GM12878 (cell line): ENCODE measurements at regions not wholly inside any gene's neighbourhood (a gene's known extent, or its start where the extent isn't known, plus 50 kb on each side); places are given as distances from the start of the nearest gene placed in this dataset.

Experiments
- ATAC-seq: fragments of 200-7000 bp; cut with Tn5 transposase; 3 replicates; pipeline ENCODE4 v1.9.1; 2020; ENCODE audit warnings: mild to moderate bottlenecking, moderate library complexity
- BruUV-seq: library from RNA; stranded (reverse); fragments of 400-500 nt; replicated peaks from 2 replicates; lab custom pipeline; 2021; lab: Mats Ljungman, UMichigan
- CTCF ChIA-PET: fragments of 300-600 bp; sonication (Branson Sonifier 250); formaldehyde crosslinking; extraction: SDS; loops from one replicate; lab custom pipeline; 2021; ENCODE audit warnings: inconsistent platforms; lab: Yijun Ruan, JAX
- POLR2A ChIA-PET: fragments of 350-600 bp; formaldehyde crosslinking; extraction: SDS; loops from one replicate; lab custom pipeline; 2021; ENCODE audit warnings: inconsistent platforms; lab: Charles Lee
- RAD21 ChIA-PET: fragments of 300-600 bp; sonication (Branson Sonifier 250); formaldehyde crosslinking; loops from one replicate; lab custom pipeline; 2023; ENCODE audit warnings: antibody characterized with exemption; ENCODE audit not compliant: unreplicated experiment; lab: Charles Lee
- SMC1A ChIA-PET: fragments of 300-600 bp; sonication (Branson Sonifier 250); formaldehyde crosslinking; loops from one replicate; lab custom pipeline; 2023; ENCODE audit not compliant: unreplicated experiment, uncharacterized antibody; lab: Charles Lee
- DNase-seq: peaks from one replicate; pipeline ENCODE4 v3.0.0-alpha.2; 2011; ENCODE audit warnings: low read depth, low spot score
- FAIRE-seq: peaks from 3 replicates; lab custom pipeline; 2011; peaks lifted over from hg19 to GRCh38; lab: Jason Lieb, UNC
- H2AFZ ChIP-seq: 2 replicates; pipeline ENCODE4 v1.6.0; 2011; ENCODE audit warnings: low read depth, low read length, control low read depth; ENCODE audit not compliant: control insufficient read depth
- H3K27ac ChIP-seq: 2 replicates; pipeline ENCODE4 v1.5.1; 2011; ENCODE audit warnings: control low read depth; ENCODE audit not compliant: control insufficient read depth, insufficient read depth
- H3K27me3 ChIP-seq, 2 experiments: replicated peaks in 1 of 2; 2 replicates each; pipeline versions ENCODE4 v1.6.0 to v1.6.1; 2011; ENCODE audit warnings: low read length in 1 of 2; ENCODE audit not compliant: control insufficient read depth in 2 of 2, insufficient read depth in 2 of 2
- H3K36me3 ChIP-seq, 2 experiments: 2 replicates each; pipeline ENCODE4 v1.5.1; 2011; ENCODE audit warnings: low read length in 1 of 2; ENCODE audit not compliant: control insufficient read depth in 2 of 2, insufficient read depth in 2 of 2
- H3K4me1 ChIP-seq: 2 replicates; pipeline ENCODE4 v1.6.1; 2011; ENCODE audit warnings: mild to moderate bottlenecking, low read length, moderate library complexity, mixed read lengths; ENCODE audit not compliant: control insufficient read depth, insufficient read depth
- H3K4me2 ChIP-seq: 2 replicates; pipeline ENCODE4 v1.6.0; 2011; ENCODE audit warnings: control low read depth; ENCODE audit not compliant: control insufficient read depth, insufficient read depth
- H3K4me3 ChIP-seq: fragments of 200-600 bp; sonication (generic); 2 replicates; pipeline ENCODE4 v1.5.1; 2016
- H3K79me2 ChIP-seq: 2 replicates; pipeline ENCODE4 v1.6.0; 2011; ENCODE audit warnings: low read length; ENCODE audit not compliant: control insufficient read depth, insufficient read depth
- H3K9ac ChIP-seq: 2 replicates; pipeline ENCODE4 v1.8.0; 2011; ENCODE audit warnings: low read length, control low read depth, mixed read lengths; ENCODE audit not compliant: control insufficient read depth, insufficient read depth
- H3K9me3 ChIP-seq: replicated peaks from 3 replicates; pipeline ENCODE4 v1.5.1; 2011; ENCODE audit warnings: mild to moderate bottlenecking, low read length; ENCODE audit not compliant: control insufficient read depth, insufficient read depth
- H4K20me1 ChIP-seq: 2 replicates; pipeline ENCODE4 v1.6.0; 2011; ENCODE audit not compliant: control insufficient read depth, insufficient read depth
- ATF2 ChIP-seq: IDR thresholded peaks from 2 replicates; pipeline ENCODE4 v1.6.1; 2012; ENCODE audit warnings: low read length, inconsistent platforms
- BCL3 ChIP-seq: IDR thresholded peaks from 2 replicates; pipeline ENCODE4 v1.6.1; 2011; ENCODE audit warnings: borderline replicate concordance, low read depth, mild to moderate bottlenecking, moderate library complexity, low read length; ENCODE audit not compliant: insufficient read depth, poor library complexity, severe bottlenecking
- CBX3 ChIP-seq: fragments of 200-600 bp; sonication (generic); IDR thresholded peaks from 2 replicates; pipeline ENCODE4 v1.6.1; 2016; ENCODE audit warnings: low read depth, borderline replicate concordance
- E2F8 ChIP-seq: fragments of 450-650 bp; IDR thresholded peaks from 2 replicates; pipeline ENCODE4 v1.6.1; 2018; ENCODE audit warnings: mild to moderate bottlenecking, low read depth, moderate library complexity; ENCODE audit not compliant: partially characterized antibody
- GATAD2B ChIP-seq: fragments of 450-650 bp; conservative IDR thresholded peaks from 2 replicates; pipeline ENCODE4 v1.6.1; 2017; ENCODE audit warnings: low read depth, mild to moderate bottlenecking, moderate library complexity
- KDM1A ChIP-seq: fragments of 200-600 bp; sonication (generic); IDR thresholded peaks from 2 replicates; pipeline ENCODE4 v1.6.1; 2016; ENCODE audit warnings: borderline replicate concordance
- NFYA ChIP-seq: IDR thresholded peaks from 2 replicates; pipeline ENCODE4 v1.6.1; 2011; ENCODE audit warnings: low read depth, mild to moderate bottlenecking, low read length, improper control_type of control experiment, borderline replicate concordance
- SIN3A ChIP-seq: IDR thresholded peaks from 2 replicates; pipeline ENCODE4 v1.6.1; 2012; ENCODE audit warnings: low read depth, low read length, improper control_type of control experiment
- ZNF24 ChIP-seq: fragments of 450-650 bp; IDR thresholded peaks from 2 replicates; pipeline ENCODE4 v1.6.1; 2017; ENCODE audit warnings: antibody characterized with exemption, mild to moderate bottlenecking
- WGBS: methylation state at CpG from one replicate; pipeline ENCODE4 v1.1.6; 2016; ENCODE audit warnings: low lambda C conversion rate; ENCODE audit not compliant: insufficient replicate concordance, insufficient coverage; ENCODE audit errors: missing lambda C conversion rate; 5-methylcytosine and 5-hydroxymethylcytosine counted together
- in situ Hi-C: fragments of 300-500 bp; cut with MboI; formaldehyde crosslinking; loops from 9 replicates; pipeline ENCODE4 v1.14.3; 2018; ENCODE audit warnings: mixed read lengths
- intact Hi-C: fragments of 100-400 bp; cut with micrococcal nuclease; formaldehyde crosslinking; loops from one replicate; pipeline ENCODE4 v1.14.2; 2022; ENCODE audit not compliant: unreplicated experiment
- TF ChIP-seq, protein P1 (sequence below): fragments of 450-650 bp; IDR thresholded peaks from 2 replicates; pipeline ENCODE4 v1.6.1; 2014; ENCODE audit warnings: mild to moderate bottlenecking
- TF ChIP-seq, protein P2 (sequence below): IDR thresholded peaks from 2 replicates; pipeline ENCODE4 v1.6.1; 2012; ENCODE audit warnings: low read depth, low read length, improper control_type of control experiment

- 1% methylated on average over 3 of the region's 3 CpGs for WGBS
Observed at GRCh38 chr3:132261506-132261905, 55.7 kb upstream of the ACP3 start.

DNA sequence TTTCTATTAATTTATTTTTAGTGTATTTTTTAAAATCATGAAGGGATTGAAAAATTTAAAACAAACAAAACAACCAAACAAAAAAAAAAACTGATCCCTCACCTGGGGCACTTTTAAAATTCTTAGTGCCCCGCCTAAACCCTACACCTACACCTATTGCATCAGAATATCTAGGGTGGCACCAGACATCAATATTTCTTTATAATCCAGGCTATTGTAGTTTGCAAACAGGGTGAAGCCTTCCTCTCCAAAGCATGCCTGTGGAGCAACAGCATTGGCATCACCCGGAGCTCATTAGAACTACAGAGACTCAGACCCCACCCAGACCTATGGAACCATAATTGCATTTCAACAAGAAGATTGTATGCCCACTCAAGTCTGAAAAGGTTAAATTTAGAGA lies 54.9 kb upstream of the ACP3 start:
- in situ Hi-C loops (no loop called here), intact Hi-C loops (no loop called here)
- Histone ChIP-seq H4K20me1 (no peaks in the 10 kb centered on the region), H3K27me3 (no peaks in the 10 kb centered on the region; a peak in 1 of 4 replicates), H3K27ac (no peak overlapping the region), H3K79me2 (no peaks in the 10 kb centered on the region), H3K4me2 (no peak overlapping the region), H3K36me3 (no peaks in the 10 kb centered on the region), H3K9ac (no peak overlapping the region), H2AFZ (no peak overlapping the region), H3K4me3 (no peak overlapping the region), H3K4me1 (no peaks in the 10 kb centered on the region), H3K9me3 (no peaks in the 10 kb centered on the region)
- CTCF ChIA-PET, result no interaction called here
- no peak for DNase-seq
- WGBS, result 92% methylated on average over 2 of the region's 2 CpGs
- no peak for ATAC-seq
- SMC1A ChIA-PET, result interaction anchor here (1.1 kb wide), 1 partner anchor 80 kb away, joined by 3 read pairs; no protein-coding TSS in a partner anchor
- POLR2A ChIA-PET, result no interaction called here
- no TSS peak for BruUV-seq
- no peak for FAIRE-seq
- RAD21 ChIA-PET, result no interaction called here
- TF ChIP-seq BCL3, result no peak
- no peak for TF ChIP-seq ATF2
- TF ChIP-seq E2F8, result no peak

More at GRCh38 chr3:132261506-132261905, 55.7 kb upstream of the ACP3 start:
- in situ Hi-C loops, result no loop called here
- Histone ChIP-seq H4K20me1 (no peaks in the 10 kb centered on the region), H2AFZ (no peak overlapping the region), H3K4me2 (no peak overlapping the region), H3K36me3 (no peaks in the 10 kb centered on the region), H3K79me2 (no peaks in the 10 kb centered on the region), H3K4me1 (no peaks in the 10 kb centered on the region), H3K9ac (no peak overlapping the region), H3K4me3 (no peak overlapping the region), H3K9me3 (no peaks in the 10 kb centered on the region), H3K27me3 (no peaks in the 10 kb centered on the region; a peak in 1 of 4 replicates), H3K27ac (no peak overlapping the region)
- DNase-seq, result no peak
- SMC1A ChIA-PET, result interaction anchor here (1.1 kb wide), 1 partner anchor 81 kb away, joined by 3 read pairs; no protein-coding TSS in a partner anchor
- ATAC-seq, result no peak
- intact Hi-C loops, result no loop called here
- CTCF ChIA-PET, result interaction anchor here (1.0 kb wide), 1 partner anchor 82 kb away, joined by 4 read pairs; no protein-coding TSS in a partner anchor
- RAD21 ChIA-PET, result no interaction called here
- FAIRE-seq, result no peak
- no peak for TF ChIP-seq ZNF24
- TF ChIP-seq, protein P1, sequence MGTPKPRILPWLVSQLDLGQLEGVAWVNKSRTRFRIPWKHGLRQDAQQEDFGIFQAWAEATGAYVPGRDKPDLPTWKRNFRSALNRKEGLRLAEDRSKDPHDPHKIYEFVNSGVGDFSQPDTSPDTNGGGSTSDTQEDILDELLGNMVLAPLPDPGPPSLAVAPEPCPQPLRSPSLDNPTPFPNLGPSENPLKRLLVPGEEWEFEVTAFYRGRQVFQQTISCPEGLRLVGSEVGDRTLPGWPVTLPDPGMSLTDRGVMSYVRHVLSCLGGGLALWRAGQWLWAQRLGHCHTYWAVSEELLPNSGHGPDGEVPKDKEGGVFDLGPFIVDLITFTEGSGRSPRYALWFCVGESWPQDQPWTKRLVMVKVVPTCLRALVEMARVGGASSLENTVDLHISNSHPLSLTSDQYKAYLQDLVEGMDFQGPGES, result no peak
- no peak for TF ChIP-seq SIN3A
- TF ChIP-seq, protein P2, sequence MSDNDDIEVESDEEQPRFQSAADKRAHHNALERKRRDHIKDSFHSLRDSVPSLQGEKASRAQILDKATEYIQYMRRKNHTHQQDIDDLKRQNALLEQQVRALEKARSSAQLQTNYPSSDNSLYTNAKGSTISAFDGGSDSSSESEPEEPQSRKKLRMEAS, result no peak
- TF ChIP-seq GATAD2B, result no peak
- no peak for TF ChIP-seq CBX3
- TF ChIP-seq KDM1A, result no peak
- no peak for TF ChIP-seq NFYA
- no TSS peak for BruUV-seq
- POLR2A ChIA-PET, result no interaction called here
